GM23338 (cell line): ENCODE measurements at regions not wholly inside any gene's neighbourhood (a gene's known extent, or its start where the extent isn't known, plus 50 kb on each side); places are given as distances from the start of the nearest gene placed in this dataset.

Experiments used
- ETS1 ChIP-seq: IDR thresholded peaks from 2 replicates; pipeline ENCODE4 v1.6.1; 2016; ENCODE audit warnings: antibody characterized with exemption
- EZH2 ChIP-seq: fragments of 200-600 bp; sonication (generic); IDR thresholded peaks from one replicate; pipeline ENCODE4 v1.8.0; 2017; ENCODE audit warnings: antibody characterized with exemption, mild to moderate bottlenecking, low read depth; ENCODE audit not compliant: unreplicated experiment
- POLR2AphosphoS5 ChIP-seq: IDR thresholded peaks from 2 replicates; pipeline ENCODE4 v1.6.1; 2016; ENCODE audit warnings: antibody characterized with exemption, low read depth
- REST ChIP-seq: IDR thresholded peaks from one replicate; pipeline ENCODE4 v1.6.1; 2018; ENCODE audit warnings: antibody characterized with exemption; ENCODE audit not compliant: unreplicated experiment
- TF ChIP-seq, protein P1 (sequence below), 2 experiments: fragments of 200-600 bp in 1 of 2; sonication (generic) in 1 of 2; conservative IDR thresholded peaks; 2 replicates each; pipeline versions ENCODE4 v1.5.1 to v1.6.1; 2016 to 2017; ENCODE audit warnings: antibody characterized with exemption in 2 of 2, low read depth in 2 of 2, mild to moderate bottlenecking in 2 of 2, moderate library complexity in 1 of 2

DNA sequence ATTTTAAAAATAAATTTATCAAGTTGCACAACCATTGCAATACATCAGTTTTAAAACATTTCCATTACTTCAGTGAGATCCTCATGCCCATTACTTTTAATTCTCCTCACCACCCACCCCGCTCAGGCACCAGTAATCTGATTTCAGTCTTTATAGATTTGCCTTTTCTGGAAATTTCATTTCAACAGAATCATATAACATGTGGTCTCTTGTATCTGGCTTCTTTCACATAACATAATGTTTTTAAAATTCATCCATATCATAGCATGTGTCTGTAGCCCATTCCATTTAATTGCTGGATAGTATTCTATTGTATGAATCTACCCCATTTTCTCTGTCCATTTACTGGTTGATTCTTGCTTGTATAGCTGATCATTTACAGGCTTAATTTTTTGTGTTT is 110.3 kb upstream of the TMEM108 start:
- TF ChIP-seq ETS1 (no peak), POLR2AphosphoS5 (no peak), REST (no peak), EZH2 (no peak)
- TF ChIP-seq, protein P1, sequence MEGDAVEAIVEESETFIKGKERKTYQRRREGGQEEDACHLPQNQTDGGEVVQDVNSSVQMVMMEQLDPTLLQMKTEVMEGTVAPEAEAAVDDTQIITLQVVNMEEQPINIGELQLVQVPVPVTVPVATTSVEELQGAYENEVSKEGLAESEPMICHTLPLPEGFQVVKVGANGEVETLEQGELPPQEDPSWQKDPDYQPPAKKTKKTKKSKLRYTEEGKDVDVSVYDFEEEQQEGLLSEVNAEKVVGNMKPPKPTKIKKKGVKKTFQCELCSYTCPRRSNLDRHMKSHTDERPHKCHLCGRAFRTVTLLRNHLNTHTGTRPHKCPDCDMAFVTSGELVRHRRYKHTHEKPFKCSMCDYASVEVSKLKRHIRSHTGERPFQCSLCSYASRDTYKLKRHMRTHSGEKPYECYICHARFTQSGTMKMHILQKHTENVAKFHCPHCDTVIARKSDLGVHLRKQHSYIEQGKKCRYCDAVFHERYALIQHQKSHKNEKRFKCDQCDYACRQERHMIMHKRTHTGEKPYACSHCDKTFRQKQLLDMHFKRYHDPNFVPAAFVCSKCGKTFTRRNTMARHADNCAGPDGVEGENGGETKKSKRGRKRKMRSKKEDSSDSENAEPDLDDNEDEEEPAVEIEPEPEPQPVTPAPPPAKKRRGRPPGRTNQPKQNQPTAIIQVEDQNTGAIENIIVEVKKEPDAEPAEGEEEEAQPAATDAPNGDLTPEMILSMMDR (conservative IDR thresholded peaks at IDR 0.05; ENCODE audit: low read depth in 2 of 2) = no peak
